Endothelial cell of umbilical vein (primary cell): ENCODE measurements at regions not wholly inside any gene's neighbourhood (a gene's known extent, or its start where the extent isn't known, plus 50 kb on each side); places are given as distances from the start of the nearest gene placed in this dataset.

Experiments
- BruUV-seq: library from RNA; stranded (reverse); fragments of 400-500 nt; replicated peaks from 2 replicates; lab custom pipeline; 2021; lab: Mats Ljungman, UMichigan
- CTCF ChIA-PET: fragments of 300-600, 350-600 bp; sonication (Branson Sonifier 250); formaldehyde crosslinking; loops from one replicate; lab custom pipeline; 2021; ENCODE audit warnings: antibody characterized with exemption, inconsistent platforms; lab: Charles Lee
- POLR2A ChIA-PET: fragments of 300-600, 350-600 bp; sonication (Branson Sonifier 250); formaldehyde crosslinking; loops from one replicate; lab custom pipeline; 2021; ENCODE audit warnings: antibody characterized with exemption, inconsistent platforms; lab: Charles Lee
- DNase-seq: peaks from one replicate; pipeline ENCODE4 v3.0.0-alpha.2; 2011; ENCODE audit warnings: low read depth, low spot score
- FAIRE-seq: peaks from 2 replicates; lab custom pipeline; 2011; peaks lifted over from hg19 to GRCh38; lab: Jason Lieb, UNC
- H2AFZ ChIP-seq: 2 replicates; pipeline ENCODE4 v1.6.0; 2012; ENCODE audit warnings: low read depth, low read length, control low read depth, inconsistent platforms
- H3K27ac ChIP-seq: 2 replicates; pipeline ENCODE4 v1.5.1; 2011; ENCODE audit warnings: low read depth, mild to moderate bottlenecking, control low read depth, low read length, moderate library complexity; ENCODE audit not compliant: insufficient read depth
- H3K27me3 ChIP-seq, 2 experiments: 2 replicates each; pipeline versions ENCODE4 v1.6.0 to v1.6.1; 2011; ENCODE audit warnings: low read length in 2 of 2, mixed read lengths in 1 of 2; ENCODE audit not compliant: control insufficient read depth in 2 of 2, insufficient read depth in 2 of 2
- H3K36me3 ChIP-seq, 2 experiments: 2 replicates in 1 of 2; 3 replicates in 1 of 2; pipeline ENCODE4 v1.5.1; 2011; ENCODE audit warnings: low read length in 2 of 2, mild to moderate bottlenecking in 1 of 2, moderate library complexity in 1 of 2; ENCODE audit not compliant: control insufficient read depth in 2 of 2, insufficient read depth in 2 of 2; ENCODE audit errors: extremely low read depth in 1 of 2
- H3K4me1 ChIP-seq: 3 replicates; pipeline ENCODE4 v1.5.1; 2011; ENCODE audit warnings: mild to moderate bottlenecking, low read length; ENCODE audit not compliant: control insufficient read depth, insufficient read depth; ENCODE audit errors: extremely low read depth
- H3K4me2 ChIP-seq: 2 replicates; pipeline ENCODE4 v1.6.1; 2011; ENCODE audit warnings: low read length, control low read depth, mixed read lengths; ENCODE audit not compliant: insufficient read depth
- H3K4me3 ChIP-seq, 3 experiments: fragments of 200-600 bp in 1 of 3; sonication (generic), shearing (Covaris generic) in 1 of 3; replicated peaks in 1 of 3; 2 replicates each; pipeline ENCODE4 v1.5.1; 2011 to 2016; ENCODE audit warnings: control low read depth in 3 of 3, low read length in 3 of 3, mild to moderate bottlenecking in 2 of 3, inconsistent platforms in 1 of 3, low read depth in 1 of 3, moderate library complexity in 1 of 3; ENCODE audit not compliant: insufficient read depth in 1 of 3
- H3K79me2 ChIP-seq: 2 replicates; pipeline ENCODE4 v1.6.0; 2012; ENCODE audit warnings: low read length, inconsistent platforms; ENCODE audit not compliant: control insufficient read depth, insufficient read depth
- H3K9ac ChIP-seq: replicated peaks from 2 replicates; pipeline ENCODE3; 2011; ENCODE audit warnings: low read length, control low read depth; ENCODE audit not compliant: insufficient read depth; ENCODE audit errors: extremely low read depth
- H3K9me1 ChIP-seq: replicated peaks from 3 replicates; pipeline ENCODE4 v1.6.0; 2011; ENCODE audit warnings: mild to moderate bottlenecking, low read length; ENCODE audit not compliant: control insufficient read depth, insufficient read depth; ENCODE audit errors: extremely low read depth
- H3K9me3 ChIP-seq: replicated peaks from 2 replicates; pipeline ENCODE4 v1.5.1; 2012; ENCODE audit warnings: low read length, inconsistent platforms; ENCODE audit not compliant: control insufficient read depth, insufficient read depth
- H4K20me1 ChIP-seq: replicated peaks from 2 replicates; pipeline ENCODE3; 2011; ENCODE audit warnings: mild to moderate bottlenecking, low read length; ENCODE audit not compliant: control insufficient read depth, insufficient read depth; ENCODE audit errors: extremely low read depth
- CTCF ChIP-seq, 2 donors: IDR thresholded peaks; 1 replicate in 1 of 2; 2 replicates in 1 of 2; pipeline ENCODE4 v1.5.1; 2011; ENCODE audit warnings: low read length in 2 of 2, mild to moderate bottlenecking in 2 of 2, moderate library complexity in 2 of 2, control low read depth in 1 of 2, inconsistent platforms in 1 of 2, low read depth in 1 of 2; ENCODE audit not compliant: insufficient read depth in 1 of 2; ENCODE audit errors: extremely low read depth in 1 of 2
- EZH2 ChIP-seq: IDR thresholded peaks from 2 replicates; pipeline ENCODE4 v1.6.1; 2012; ENCODE audit warnings: borderline replicate concordance, low read depth, mild to moderate bottlenecking, moderate library complexity, low read length, inconsistent platforms; ENCODE audit not compliant: severe bottlenecking
- FOS ChIP-seq: IDR thresholded peaks from 2 replicates; pipeline ENCODE4 v1.6.1; 2011; ENCODE audit warnings: mild to moderate bottlenecking, low read length, moderate library complexity, borderline replicate concordance; ENCODE audit not compliant: insufficient read depth
- GATA2 ChIP-seq: IDR thresholded peaks from 2 replicates; pipeline ENCODE4 v1.7.0; 2011; ENCODE audit warnings: low read depth, mild to moderate bottlenecking, moderate library complexity, mixed read lengths, low read length; ENCODE audit not compliant: insufficient read length, insufficient read depth
- JUN ChIP-seq: IDR thresholded peaks from 2 replicates; pipeline ENCODE4 v1.6.1; 2011; ENCODE audit warnings: borderline replicate concordance, low read depth; ENCODE audit not compliant: insufficient read length, insufficient read depth
- MYC ChIP-seq: IDR thresholded peaks from one replicate; pipeline ENCODE4 v1.6.1; 2011; ENCODE audit warnings: mild to moderate bottlenecking, low read depth, low read length
- POLR2A ChIP-seq: IDR thresholded peaks from 2 replicates; pipeline ENCODE4 v1.6.1; 2012; ENCODE audit warnings: low read depth, mild to moderate bottlenecking, control low read depth, low read length
- POLR2AphosphoS5 ChIP-seq: IDR thresholded peaks from 2 replicates; pipeline ENCODE4 v1.6.1; 2012; ENCODE audit warnings: low read depth, mild to moderate bottlenecking, control low read depth, low read length, moderate library complexity; ENCODE audit not compliant: insufficient read depth
- dilution Hi-C: fragments of 300-500 bp; cut with MboI; formaldehyde crosslinking; loops from one replicate; pipeline ENCODE4 v1.15.0; 2019; ENCODE audit warnings: low sequenced_read_pairs; ENCODE audit not compliant: extremely low pct_ligation_motif_present
- intact Hi-C: fragments of 100-400 bp; cut with micrococcal nuclease; formaldehyde crosslinking; loops from one replicate; pipeline ENCODE4 v1.10.0; 2022
- TF ChIP-seq, protein P1 (sequence below): IDR thresholded peaks from 2 replicates; pipeline ENCODE4 v1.6.1; 2011; ENCODE audit not compliant: insufficient read depth, insufficient read length

DNA sequence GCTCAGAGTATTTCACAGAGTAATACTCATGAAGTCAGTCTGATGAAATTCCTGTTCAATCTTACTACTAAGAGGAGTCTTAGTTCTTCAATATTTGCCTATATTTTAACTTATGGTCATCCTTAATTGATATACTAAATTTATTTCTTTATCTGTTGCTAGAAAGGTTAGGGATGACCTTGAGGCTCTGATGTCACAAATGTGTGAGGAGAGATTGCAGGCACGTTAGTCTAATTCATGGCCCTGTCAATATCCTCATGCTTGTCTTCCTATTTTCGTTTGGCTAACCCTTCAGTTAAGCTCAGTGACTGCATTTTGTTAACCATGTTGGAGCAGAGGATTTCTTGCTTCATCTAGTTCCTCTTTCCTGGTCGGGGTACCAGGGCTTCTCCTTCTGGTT is 704.7 kb upstream of the COBL start:
- H3K4me3 ChIP-seq: no peak overlapping the region
- ChIA-PET CTCF (no interaction called here), POLR2A (no interaction called here)
- dilution Hi-C loops: no loop called here
- H3K36me3 ChIP-seq: no peaks in the 10 kb centered on the region
- no peak overlapping the region for H2AFZ ChIP-seq
- DNase-seq: no peak
- intact Hi-C loops: no loop called here
- H3K9me3 ChIP-seq: no peaks in the 10 kb centered on the region
- H3K27ac ChIP-seq: no peak overlapping the region
- no peaks in the 10 kb centered on the region for H3K79me2 ChIP-seq
- H3K9me1 ChIP-seq: no peaks in the 10 kb centered on the region
- TF ChIP-seq GATA2: no peak
- TF ChIP-seq, protein P1, sequence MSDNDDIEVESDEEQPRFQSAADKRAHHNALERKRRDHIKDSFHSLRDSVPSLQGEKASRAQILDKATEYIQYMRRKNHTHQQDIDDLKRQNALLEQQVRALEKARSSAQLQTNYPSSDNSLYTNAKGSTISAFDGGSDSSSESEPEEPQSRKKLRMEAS: no peak
- no peak for TF ChIP-seq EZH2
- no peak for TF ChIP-seq POLR2AphosphoS5
- no peak for TF ChIP-seq FOS
- no peak for TF ChIP-seq JUN
- no peak for TF ChIP-seq CTCF (IDR thresholded peaks at IDR 0.05; ENCODE audit: extremely low read depth in 1 of 2, insufficient read depth in 1 of 2, low read depth in 1 of 2, low read length in 2 of 2)
- no peak for TF ChIP-seq POLR2A
- TF ChIP-seq MYC: no peak
- H3K27me3 ChIP-seq: no peaks in the 10 kb centered on the region
- no TSS peak for BruUV-seq
- H3K4me1 ChIP-seq: no peaks in the 10 kb centered on the region
- no peaks in the 10 kb centered on the region for H4K20me1 ChIP-seq
- H3K9ac ChIP-seq: no peak overlapping the region
- no peak overlapping the region for H3K4me2 ChIP-seq
- FAIRE-seq: no peak
